ENCODE measurements at regions not wholly inside any gene's neighbourhood (a gene's known extent, or its start where the extent isn't known, plus 50 kb on each side); places are given as distances from the start of the nearest gene placed in this dataset.

- H3K36me3 ChIP-seq = no peaks in the 10 kb centered on the region
- TF ChIP-seq CTCF (IDR thresholded peaks at IDR 0.05) = no peak
- ATAC-seq (ENCODE audit: insufficient number of reproducible peaks, low FRiP score, low read depth) (no peak), DNase-seq (ENCODE audit: low spot score) (no peak)
- no peak overlapping the region for H3K27ac ChIP-seq
- H3K9me3 ChIP-seq = no peaks in the 10 kb centered on the region
- no peak overlapping the region for H3K4me3 ChIP-seq
- H3K27me3 ChIP-seq (replicated peaks; ENCODE audit: insufficient read depth) = no peaks in the 10 kb centered on the region
- H3K4me1 ChIP-seq (ENCODE audit: control insufficient read depth in 1 of 2, low read depth in 2 of 2) = no peaks in the 10 kb centered on the region
Measured at GRCh38 chr1:80023358-80023757, 1016.8 kb upstream of the ADGRL4 start.

- no peaks in the 10 kb centered on the region for H3K36me3 ChIP-seq
- no peak overlapping the region for H3K4me3 ChIP-seq
- DNase-seq (ENCODE audit: low spot score) (no peak), ATAC-seq (ENCODE audit: insufficient number of reproducible peaks, low FRiP score, low read depth) (no peak)
- TF ChIP-seq CTCF (IDR thresholded peaks at IDR 0.05) = no peak
- no peaks in the 10 kb centered on the region for H3K27me3 ChIP-seq (replicated peaks; ENCODE audit: insufficient read depth)
- H3K27ac ChIP-seq = no peak overlapping the region
- no peaks in the 10 kb centered on the region for H3K4me1 ChIP-seq (ENCODE audit: control insufficient read depth in 1 of 2, low read depth in 2 of 2)
- no peaks in the 10 kb centered on the region for H3K9me3 ChIP-seq
Measured at GRCh38 chr1:80021891-80022290, 1015.4 kb upstream of the ADGRL4 start.

GRCh38 chr1:80018348-80018747 lies 1011.8 kb upstream of the ADGRL4 start:
- no peaks in the 10 kb centered on the region for H3K4me1 ChIP-seq (ENCODE audit: control insufficient read depth in 1 of 2, low read depth in 2 of 2)
- no peak overlapping the region for H3K27ac ChIP-seq
- no peak for DNase-seq (ENCODE audit: low spot score)
- no peaks in the 10 kb centered on the region for H3K9me3 ChIP-seq
- no peak for ATAC-seq (ENCODE audit: insufficient number of reproducible peaks, low FRiP score, low read depth)
- TF ChIP-seq CTCF (IDR thresholded peaks at IDR 0.05) = no peak
- H3K27me3 ChIP-seq (replicated peaks; ENCODE audit: insufficient read depth) = no peaks in the 10 kb centered on the region
- no peak overlapping the region for H3K4me3 ChIP-seq
- no peaks in the 10 kb centered on the region for H3K36me3 ChIP-seq

GRCh38 chr1:80008934-80009333 lies 1002.4 kb upstream of the ADGRL4 start:
- no peaks in the 10 kb centered on the region for H3K36me3 ChIP-seq
- no peak for TF ChIP-seq CTCF (IDR thresholded peaks at IDR 0.05)
- no peaks in the 10 kb centered on the region for H3K4me1 ChIP-seq (ENCODE audit: control insufficient read depth in 1 of 2, low read depth in 2 of 2)
- no peaks in the 10 kb centered on the region for H3K27me3 ChIP-seq (replicated peaks; ENCODE audit: insufficient read depth)
- DNase-seq (ENCODE audit: low spot score) = no peak
- ATAC-seq (ENCODE audit: insufficient number of reproducible peaks, low FRiP score, low read depth) = no peak
- H3K9me3 ChIP-seq = no peaks in the 10 kb centered on the region
- no peak overlapping the region for H3K27ac ChIP-seq
- H3K4me3 ChIP-seq = no peak overlapping the region

- no peak for ATAC-seq (ENCODE audit: insufficient number of reproducible peaks, low FRiP score, low read depth)
- no peaks in the 10 kb centered on the region for H3K9me3 ChIP-seq
- H3K36me3 ChIP-seq = no peaks in the 10 kb centered on the region
- no peak for DNase-seq (ENCODE audit: low spot score)
- no peak overlapping the region for H3K4me3 ChIP-seq
- no peaks in the 10 kb centered on the region for H3K27me3 ChIP-seq (replicated peaks; ENCODE audit: insufficient read depth)
- no peaks in the 10 kb centered on the region for H3K4me1 ChIP-seq (ENCODE audit: control insufficient read depth in 1 of 2, low read depth in 2 of 2)
- no peak for TF ChIP-seq CTCF (IDR thresholded peaks at IDR 0.05)
- no peak overlapping the region for H3K27ac ChIP-seq
Measured at GRCh38 chr1:80003250-80003649, 996.7 kb upstream of the ADGRL4 start.
